Neural progenitor cell (in vitro differentiated cells): ENCODE measurements at regions not wholly inside any gene's neighbourhood (a gene's known extent, or its start where the extent isn't known, plus 50 kb on each side); places are given as distances from the start of the nearest gene placed in this dataset.

Experiments
- EZH2 ChIP-seq: fragments of 200-600 bp; sonication (generic); IDR thresholded peaks from 2 replicates; pipeline ENCODE4 v1.6.1; 2017; ENCODE audit warnings: antibody characterized with exemption, mild to moderate bottlenecking, moderate library complexity
- EZH2phosphoT487 ChIP-seq: fragments of 200-600 bp; sonication (generic); IDR thresholded peaks from 2 replicates; pipeline ENCODE4 v1.6.1; 2017; ENCODE audit warnings: antibody characterized with exemption
- TF ChIP-seq, protein P1 (sequence below): fragments of 200-600 bp; sonication (generic); IDR thresholded peaks from 2 replicates; pipeline ENCODE4 v1.5.1; 2017; ENCODE audit warnings: antibody characterized with exemption, mild to moderate bottlenecking

GRCh38 chr13:29931696-29932095 is 81.3 kb upstream of the UBL3 start:
- TF ChIP-seq, protein P1, sequence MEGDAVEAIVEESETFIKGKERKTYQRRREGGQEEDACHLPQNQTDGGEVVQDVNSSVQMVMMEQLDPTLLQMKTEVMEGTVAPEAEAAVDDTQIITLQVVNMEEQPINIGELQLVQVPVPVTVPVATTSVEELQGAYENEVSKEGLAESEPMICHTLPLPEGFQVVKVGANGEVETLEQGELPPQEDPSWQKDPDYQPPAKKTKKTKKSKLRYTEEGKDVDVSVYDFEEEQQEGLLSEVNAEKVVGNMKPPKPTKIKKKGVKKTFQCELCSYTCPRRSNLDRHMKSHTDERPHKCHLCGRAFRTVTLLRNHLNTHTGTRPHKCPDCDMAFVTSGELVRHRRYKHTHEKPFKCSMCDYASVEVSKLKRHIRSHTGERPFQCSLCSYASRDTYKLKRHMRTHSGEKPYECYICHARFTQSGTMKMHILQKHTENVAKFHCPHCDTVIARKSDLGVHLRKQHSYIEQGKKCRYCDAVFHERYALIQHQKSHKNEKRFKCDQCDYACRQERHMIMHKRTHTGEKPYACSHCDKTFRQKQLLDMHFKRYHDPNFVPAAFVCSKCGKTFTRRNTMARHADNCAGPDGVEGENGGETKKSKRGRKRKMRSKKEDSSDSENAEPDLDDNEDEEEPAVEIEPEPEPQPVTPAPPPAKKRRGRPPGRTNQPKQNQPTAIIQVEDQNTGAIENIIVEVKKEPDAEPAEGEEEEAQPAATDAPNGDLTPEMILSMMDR: no peak
- TF ChIP-seq EZH2phosphoT487 (no peak), EZH2 (no peak)
